Activated T-cell treated with anti-CD3 and anti-CD28 coated beads, Interleukin-2, amount 50 U/mL, for 72 hours (primary cell): ENCODE measurements at regions not wholly inside any gene's neighbourhood (a gene's known extent, or its start where the extent isn't known, plus 50 kb on each side); places are given as distances from the start of the nearest gene placed in this dataset.
"Not testable (repeated sequence)": the region's sequence is repeated elsewhere in the genome, so short reads cannot be mapped to it uniquely, and the experiment has no call there.

Experiments used
- ATAC-seq, 2 donors: fragments of 150-1000 bp; cut with Tn5 transposase; replicated peaks in 1 of 2; 2 replicates each; pipeline ENCODE4 v1.10.0; 2021; ENCODE audit warnings: moderate library complexity in 2 of 2, mild to moderate bottlenecking in 1 of 2
- DNase-seq, 2 donors: peaks; one replicate each; pipeline ENCODE4 v3.0.0; 2021 to 2022; ENCODE audit warnings: mixed read lengths in 1 of 2
- H3K27ac Mint-ChIP-seq: one replicate; pipeline ENCODE4 v1.8.0; 2022; ENCODE audit warnings: mild to moderate bottlenecking, moderate library complexity, mixed read lengths
- H3K27me3 Mint-ChIP-seq: one replicate; pipeline ENCODE4 v1.8.0; 2022; ENCODE audit warnings: low read depth, mixed read lengths
- H3K36me3 Mint-ChIP-seq, 2 donors: one replicate each; pipeline ENCODE4 v1.8.0; 2022; ENCODE audit warnings: mixed read lengths in 2 of 2, mild to moderate bottlenecking in 1 of 2; ENCODE audit not compliant: insufficient read depth in 2 of 2
- H3K4me1 Mint-ChIP-seq: one replicate; pipeline ENCODE4 v1.8.0; 2022; ENCODE audit warnings: low read depth, mixed read lengths
- H3K4me3 Mint-ChIP-seq, 2 donors: one replicate each; pipeline ENCODE4 v1.8.0; 2022; ENCODE audit warnings: mild to moderate bottlenecking in 2 of 2, mixed read lengths in 2 of 2, moderate library complexity in 2 of 2
- H3K9me3 Mint-ChIP-seq, 2 donors: one replicate each; pipeline ENCODE4 v1.8.0; 2022; ENCODE audit warnings: mixed read lengths in 2 of 2

DNA sequence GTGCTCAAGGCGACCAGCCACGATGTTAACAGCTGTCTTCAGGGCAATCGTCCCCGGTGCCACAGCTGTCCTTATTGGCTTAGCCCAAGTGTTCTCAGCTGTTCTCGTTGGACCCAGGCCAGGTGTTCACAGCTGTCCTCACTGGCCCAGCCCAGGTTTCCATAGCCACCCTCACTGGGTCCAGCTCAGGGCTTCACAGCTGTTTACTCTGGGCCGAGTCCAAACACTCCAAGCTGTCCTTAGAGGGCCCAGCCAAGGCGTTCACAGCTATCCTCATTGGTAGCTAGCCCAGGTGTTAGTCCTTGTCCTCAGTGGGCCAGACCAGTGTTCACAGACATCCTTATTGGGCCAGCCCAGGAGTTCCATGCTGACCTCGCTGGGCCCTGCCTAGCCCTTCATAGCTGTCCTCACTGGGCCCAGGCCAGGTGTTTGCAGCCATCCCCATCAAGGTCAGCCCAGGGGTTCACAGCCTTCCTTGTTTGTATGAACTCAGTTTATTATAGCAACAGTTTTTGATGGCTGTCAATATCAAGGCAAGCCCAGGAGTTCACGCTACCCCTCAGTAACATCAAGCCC lies 106.0 kb upstream of the THOC3 start:
- not testable (repeated sequence) for ATAC-seq, DNase-seq, H3K4me3 Mint-ChIP-seq, H3K36me3 Mint-ChIP-seq, H3K4me1 Mint-ChIP-seq, H3K27ac Mint-ChIP-seq, H3K9me3 Mint-ChIP-seq, H3K27me3 Mint-ChIP-seq

DNA sequence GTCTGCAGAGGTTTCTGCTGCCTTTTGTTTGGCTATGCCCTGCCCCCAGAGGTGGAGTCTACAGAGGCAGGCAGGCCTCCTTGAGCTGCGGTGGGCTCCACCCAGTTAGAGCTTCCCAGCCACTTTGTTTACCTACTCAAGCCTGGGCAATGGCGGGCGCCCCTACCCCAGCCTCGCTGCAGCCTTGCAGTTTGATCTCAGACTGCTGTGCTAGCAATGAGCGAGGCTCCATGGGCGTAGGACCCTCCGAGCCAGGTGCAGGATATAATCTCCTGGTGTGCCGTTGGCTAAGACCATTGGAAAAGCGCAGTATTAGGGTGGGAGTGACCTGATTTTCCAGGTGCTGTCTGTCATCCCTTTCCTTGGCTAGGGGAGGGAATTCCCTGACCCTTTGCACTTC lies 115.6 kb upstream of the THOC3 start:
- not testable (repeated sequence) for H3K4me3 Mint-ChIP-seq, H3K27ac Mint-ChIP-seq, H3K36me3 Mint-ChIP-seq, H3K27me3 Mint-ChIP-seq, H3K4me1 Mint-ChIP-seq, ATAC-seq, DNase-seq, H3K9me3 Mint-ChIP-seq

DNA sequence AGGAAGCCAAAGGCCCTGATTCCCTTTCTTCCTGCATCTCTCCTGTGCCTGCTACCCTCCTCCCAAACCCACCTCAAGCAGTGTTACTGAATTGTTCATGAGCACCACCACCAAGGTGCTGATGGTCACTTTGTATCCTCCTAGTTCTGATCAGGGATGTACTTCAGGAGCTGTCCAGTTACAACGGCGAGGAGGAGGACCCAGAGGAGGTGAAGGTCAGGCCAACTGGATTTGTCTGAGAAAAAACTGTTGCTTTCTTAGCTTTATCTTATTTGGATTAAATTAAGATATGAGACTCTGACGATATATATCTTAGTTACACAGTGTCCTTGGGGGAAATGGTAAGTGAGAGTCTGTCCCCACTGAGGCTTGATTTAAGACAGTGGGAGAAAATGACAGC lies 135.0 kb upstream of the THOC3 start:
- not testable (repeated sequence) for H3K4me1 Mint-ChIP-seq, H3K36me3 Mint-ChIP-seq, H3K4me3 Mint-ChIP-seq, H3K27ac Mint-ChIP-seq, ATAC-seq, H3K9me3 Mint-ChIP-seq, H3K27me3 Mint-ChIP-seq, DNase-seq

DNA sequence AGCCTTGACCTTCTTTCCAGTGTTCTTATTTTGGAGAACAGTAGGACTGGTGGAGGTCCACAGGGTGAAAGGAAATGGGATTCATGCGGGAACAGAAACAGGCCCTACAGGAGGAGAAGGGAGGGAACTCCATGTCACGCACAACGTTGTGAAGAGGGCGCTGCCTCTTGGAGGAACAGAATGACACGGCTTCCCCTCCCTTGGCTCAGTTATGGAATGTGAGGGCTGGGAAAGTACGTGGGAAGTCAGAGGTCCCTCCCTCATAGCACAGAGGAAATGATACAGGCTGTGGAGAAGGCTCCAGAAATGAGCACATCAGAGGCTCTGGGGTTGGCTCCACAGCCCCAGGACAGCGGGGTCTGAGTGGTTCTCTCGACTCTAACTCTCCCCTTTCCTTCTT lies 125.3 kb upstream of the SIMC1 start:
- not testable (repeated sequence) for H3K4me1 Mint-ChIP-seq, H3K4me3 Mint-ChIP-seq, ATAC-seq, H3K9me3 Mint-ChIP-seq, H3K27ac Mint-ChIP-seq, H3K36me3 Mint-ChIP-seq, DNase-seq, H3K27me3 Mint-ChIP-seq

DNA sequence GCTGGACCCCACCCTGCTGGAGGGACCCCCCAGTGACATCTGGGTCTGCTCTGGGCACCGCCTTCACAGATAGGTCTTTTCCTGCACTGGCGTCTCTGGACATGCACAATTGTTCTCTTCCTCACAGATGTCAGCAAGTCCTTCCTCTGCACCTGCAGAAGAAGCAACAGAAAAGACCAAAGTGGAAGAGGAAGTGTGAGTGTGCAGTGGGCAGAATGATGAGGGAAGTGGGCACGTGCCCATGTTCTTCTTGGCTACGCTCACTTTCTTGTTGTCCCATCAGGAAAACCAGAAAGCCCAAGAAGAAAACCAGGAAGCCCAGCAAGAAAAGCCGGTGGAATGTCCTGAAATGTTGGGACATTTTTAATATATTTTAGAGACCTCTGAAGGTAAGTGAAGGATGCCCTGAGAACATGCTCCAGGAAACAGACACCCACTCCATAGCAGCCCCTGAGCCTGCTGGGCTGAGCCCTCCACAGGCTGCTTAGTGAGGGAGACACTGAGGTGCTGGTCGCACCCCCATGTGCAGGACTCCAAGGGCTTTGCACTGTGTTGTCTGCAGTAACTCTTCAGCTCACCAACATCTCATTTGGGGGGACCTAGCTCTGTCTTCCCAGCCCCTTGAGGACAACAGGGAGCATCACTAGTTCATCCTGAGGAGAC lies 124.4 kb upstream of the SIMC1 start:
- not testable (repeated sequence) for H3K36me3 Mint-ChIP-seq, H3K4me1 Mint-ChIP-seq, H3K4me3 Mint-ChIP-seq, H3K27ac Mint-ChIP-seq, DNase-seq, H3K27me3 Mint-ChIP-seq, ATAC-seq, H3K9me3 Mint-ChIP-seq

DNA sequence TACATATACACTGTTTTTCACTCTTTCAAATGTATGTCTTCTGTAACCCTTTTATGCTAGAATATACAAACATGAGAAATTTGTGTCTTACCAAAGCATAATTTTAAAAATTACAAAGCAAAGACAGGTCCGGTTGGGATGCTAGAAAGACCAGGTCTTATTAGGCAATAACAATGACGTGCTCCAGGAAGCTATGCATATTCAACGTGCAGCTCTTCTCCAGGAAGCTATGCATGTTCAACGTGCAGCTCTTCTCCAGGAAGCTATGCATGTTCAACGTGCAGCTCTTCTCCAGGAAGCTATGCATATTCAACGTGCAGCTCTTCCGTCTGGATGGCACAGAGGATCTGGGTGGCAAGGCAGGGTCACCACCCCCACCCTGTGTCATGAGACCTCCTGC lies 123.4 kb upstream of the SIMC1 start:
- not testable (repeated sequence) for H3K27me3 Mint-ChIP-seq, DNase-seq, H3K4me1 Mint-ChIP-seq, H3K4me3 Mint-ChIP-seq, ATAC-seq, H3K27ac Mint-ChIP-seq, H3K36me3 Mint-ChIP-seq, H3K9me3 Mint-ChIP-seq

DNA sequence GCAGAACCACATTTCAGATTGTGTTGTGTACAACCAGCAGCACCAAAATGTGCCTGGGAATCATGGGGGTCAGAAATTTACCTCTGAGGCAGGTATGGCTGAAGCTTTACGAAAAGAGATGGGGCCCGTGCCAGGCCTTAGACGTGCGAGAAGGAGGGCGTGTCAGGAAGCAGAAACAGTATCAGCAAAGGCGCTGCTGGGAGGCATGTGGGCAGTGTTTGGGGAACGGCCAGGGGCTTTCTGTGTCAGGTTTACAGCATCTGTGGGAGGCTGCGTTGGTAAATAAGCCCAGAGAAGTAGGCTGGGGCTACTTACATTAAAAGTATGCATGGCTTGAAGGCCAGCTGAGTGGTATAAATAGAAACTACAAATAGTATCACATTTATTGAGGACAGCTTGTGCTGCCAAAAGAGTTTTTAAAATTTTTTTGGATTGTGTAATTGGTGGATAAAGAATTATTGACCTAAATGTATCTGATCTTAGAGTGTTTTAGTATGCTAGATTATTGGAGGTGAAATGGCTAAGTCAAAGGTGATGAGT lies 120.5 kb upstream of the SIMC1 start:
- DNase-seq, H3K36me3 Mint-ChIP-seq, ATAC-seq, H3K27ac Mint-ChIP-seq, H3K4me1 Mint-ChIP-seq, H3K4me3 Mint-ChIP-seq, H3K9me3 Mint-ChIP-seq, H3K27me3 Mint-ChIP-seq: not testable (repeated sequence)

DNA sequence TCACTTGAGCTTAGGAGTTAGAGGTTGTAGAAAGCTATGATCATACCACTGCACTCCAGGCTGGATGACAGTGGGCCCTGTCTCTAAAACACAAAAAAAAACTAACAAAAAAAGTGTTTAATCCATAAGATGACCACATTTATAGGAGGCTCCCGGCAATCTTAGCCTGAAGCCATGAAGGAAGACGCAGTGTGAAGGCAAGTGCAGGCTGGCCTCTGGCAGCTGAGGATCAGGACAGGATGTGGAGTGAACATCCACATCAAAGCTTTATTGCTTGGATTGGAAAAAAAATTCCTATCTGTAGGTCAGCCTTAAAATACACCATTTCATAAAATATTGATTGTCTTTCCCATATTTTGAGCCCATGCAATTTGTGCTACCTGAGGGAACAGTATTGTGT lies 115.9 kb upstream of the SIMC1 start:
- not testable (repeated sequence) for H3K27me3 Mint-ChIP-seq, H3K4me1 Mint-ChIP-seq, H3K27ac Mint-ChIP-seq, H3K36me3 Mint-ChIP-seq, H3K9me3 Mint-ChIP-seq, DNase-seq, ATAC-seq, H3K4me3 Mint-ChIP-seq

DNA sequence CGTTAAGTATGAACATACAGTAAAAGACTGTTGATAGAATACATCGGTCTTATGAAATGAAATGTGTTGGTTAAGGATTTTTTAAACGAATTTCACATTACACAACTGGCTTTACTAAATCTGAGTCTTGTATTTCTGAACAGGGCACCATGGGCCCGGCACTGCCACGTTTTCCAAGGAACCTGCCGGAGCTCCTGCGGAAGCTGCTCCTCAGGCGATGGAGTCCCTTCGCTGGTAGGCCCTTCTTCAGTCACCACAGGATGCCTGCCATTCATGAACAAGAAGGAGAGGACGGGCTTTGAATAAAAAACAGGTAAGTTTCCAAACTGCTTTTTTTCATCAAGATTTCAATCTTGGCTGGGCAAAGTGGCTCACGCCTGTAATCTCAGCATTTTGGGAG lies 114.1 kb upstream of the SIMC1 start:
- not testable (repeated sequence) for H3K4me3 Mint-ChIP-seq, H3K4me1 Mint-ChIP-seq, ATAC-seq, H3K36me3 Mint-ChIP-seq, H3K9me3 Mint-ChIP-seq, H3K27ac Mint-ChIP-seq, H3K27me3 Mint-ChIP-seq, DNase-seq

DNA sequence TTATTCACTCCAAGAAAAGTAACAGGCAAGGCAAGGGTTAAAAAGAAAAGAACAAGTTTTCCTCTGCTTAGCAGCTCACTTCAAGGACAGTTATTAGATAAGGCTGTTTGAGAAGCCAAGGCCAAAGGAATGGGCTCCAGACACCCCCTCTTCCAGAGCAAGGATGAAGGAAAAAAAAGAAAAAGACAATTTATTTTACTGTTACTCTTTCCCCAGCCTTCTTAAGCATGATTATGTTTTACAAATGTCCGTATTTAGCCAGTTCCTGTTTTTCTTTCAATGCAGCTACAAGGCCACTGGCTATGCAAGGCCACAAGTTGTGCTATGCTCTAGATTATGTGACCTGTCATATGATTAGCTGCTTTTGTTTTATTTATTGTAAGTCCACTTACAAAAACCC lies 106.5 kb upstream of the SIMC1 start:
- no peak overlapping the region for H3K27ac Mint-ChIP-seq
- no peak for ATAC-seq
- peaks cover 0 to 2% of the 10 kb centered on the region in 2 donors for H3K36me3 Mint-ChIP-seq
- no peaks in the 10 kb centered on the region for H3K9me3 Mint-ChIP-seq
- peaks cover 29% of the 10 kb centered on the region for H3K27me3 Mint-ChIP-seq
- no peak for DNase-seq
- H3K4me3 Mint-ChIP-seq, result no peak overlapping the region
- H3K4me1 Mint-ChIP-seq, result peaks cover 21% of the 10 kb centered on the region

DNA sequence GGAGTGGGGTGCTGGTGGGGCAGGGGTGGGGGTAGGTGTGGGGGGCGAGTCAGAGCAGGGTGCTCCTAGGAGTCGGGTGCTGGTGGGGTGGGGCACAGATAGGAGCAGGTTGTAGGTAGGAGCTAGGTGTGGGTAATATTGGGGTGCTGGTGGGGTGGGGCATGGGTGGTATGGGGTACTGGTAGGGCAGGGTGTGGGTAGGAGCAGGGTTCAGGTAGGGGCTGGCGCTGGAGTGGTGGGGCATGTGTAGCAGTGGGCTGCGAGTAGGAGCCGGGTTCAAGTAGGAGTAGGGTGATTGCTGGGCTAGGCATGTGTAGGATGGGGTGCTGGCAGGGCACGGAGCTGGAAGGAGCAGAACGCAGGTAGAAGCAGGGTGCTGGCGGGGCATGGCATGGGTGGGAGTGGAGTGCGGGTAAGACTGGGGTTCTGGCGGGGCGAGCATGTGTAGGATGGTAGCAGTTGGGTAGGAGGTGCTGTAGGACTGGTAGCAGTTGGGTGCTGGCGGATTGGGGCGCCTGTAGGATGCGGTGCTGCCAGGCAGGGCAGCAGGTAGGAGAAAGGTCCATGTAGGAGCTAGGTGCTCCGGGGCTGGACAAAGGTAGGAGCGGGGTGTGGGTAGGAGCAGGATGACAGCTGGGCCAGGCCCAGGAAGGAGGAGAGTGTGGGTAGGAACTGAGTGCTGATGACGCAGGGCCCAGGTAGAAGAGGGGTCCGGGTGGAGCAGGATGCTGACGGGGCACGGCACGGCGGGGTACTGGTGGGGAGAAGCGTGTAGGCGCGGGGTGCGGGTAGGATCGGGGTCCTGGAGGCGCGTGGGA lies 105.5 kb upstream of the SIMC1 start:
- Mint-ChIP-seq H3K36me3 (peaks cover 0 to 2% of the 10 kb centered on the region in 2 donors), H3K9me3 (no peaks in the 10 kb centered on the region), H3K4me1 (peaks cover 21% of the 10 kb centered on the region), H3K27ac (no peak overlapping the region), H3K27me3 (peaks cover 29% of the 10 kb centered on the region), H3K4me3 (peak overlapping the region; percentile 82 to 86)
- no peak for DNase-seq
- peak; percentile 37 to 46 for ATAC-seq

DNA sequence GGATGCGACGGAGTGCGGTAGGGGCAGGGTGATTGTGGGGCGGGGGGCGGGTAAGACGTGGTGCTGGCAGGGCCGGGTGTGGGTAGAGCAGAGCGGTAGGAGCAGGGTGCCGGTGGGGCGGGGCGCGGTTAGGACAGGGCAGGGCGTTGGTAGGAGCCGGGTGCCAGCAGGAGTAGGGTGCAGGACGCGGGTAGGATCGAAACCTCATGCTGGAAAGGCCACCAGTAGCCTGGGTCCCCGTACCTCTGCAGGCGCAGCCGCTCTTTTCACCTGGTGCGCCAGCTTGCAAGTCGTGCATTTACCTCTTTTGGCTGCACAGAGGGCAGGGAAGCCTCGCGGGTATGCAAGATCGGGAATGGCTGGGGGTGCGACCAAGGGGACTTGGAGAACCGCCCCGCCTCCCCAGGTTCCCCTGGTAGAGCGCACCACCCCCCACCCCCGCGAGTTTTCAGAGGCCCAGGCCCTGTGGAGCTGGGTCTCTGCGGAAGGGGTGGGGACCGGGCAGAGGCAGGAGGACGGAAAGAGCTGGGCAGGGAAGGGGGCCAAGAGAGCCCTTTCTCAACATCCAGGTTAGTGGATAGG lies 104.8 kb upstream of the SIMC1 start:
- DNase-seq, result peak; percentile 7 to 19
- no peaks in the 10 kb centered on the region for H3K9me3 Mint-ChIP-seq
- ATAC-seq, result peak; percentile 55 to 74
- H3K4me1 Mint-ChIP-seq, result peaks cover 21% of the 10 kb centered on the region
- peaks cover 29% of the 10 kb centered on the region for H3K27me3 Mint-ChIP-seq
- no peak overlapping the region for H3K27ac Mint-ChIP-seq
- H3K36me3 Mint-ChIP-seq, result peaks cover 0 to 2% of the 10 kb centered on the region in 2 donors
- H3K4me3 Mint-ChIP-seq, result peak overlapping the region; percentile 82 to 86

DNA sequence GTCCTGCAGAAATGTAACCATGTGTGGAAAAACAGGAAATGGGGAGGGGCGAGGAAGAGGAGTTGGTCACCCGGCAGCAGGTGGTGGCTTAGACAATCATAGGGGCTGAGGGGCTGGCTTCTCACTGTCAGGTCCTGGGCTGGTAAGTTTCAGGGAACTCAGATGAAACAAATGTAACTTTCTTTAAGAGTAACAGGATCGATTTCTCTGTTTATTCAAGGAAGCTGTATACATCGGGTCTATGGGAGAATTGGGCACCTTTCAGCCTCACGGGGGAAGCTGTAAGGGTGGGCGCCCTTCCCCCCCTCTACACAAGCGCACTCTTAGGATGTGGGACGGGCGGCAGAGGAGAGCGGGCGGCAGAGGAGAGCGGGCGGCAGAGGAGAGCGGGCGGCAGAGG lies 104.3 kb upstream of the SIMC1 start:
- DNase-seq (no peak), ATAC-seq (peak in 1 of 2 donors; percentile 54)
- Mint-ChIP-seq H3K27me3 (peaks cover 29% of the 10 kb centered on the region), H3K9me3 (no peaks in the 10 kb centered on the region), H3K36me3 (peaks cover 0 to 2% of the 10 kb centered on the region in 2 donors), H3K4me3 (peak overlapping the region; percentile 82 to 86), H3K4me1 (peaks cover 21% of the 10 kb centered on the region), H3K27ac (no peak overlapping the region)
